Nephron progenitor cell (in vitro differentiated cells): ENCODE measurements at regions not wholly inside any gene's neighbourhood (a gene's known extent, or its start where the extent isn't known, plus 50 kb on each side); places are given as distances from the start of the nearest gene placed in this dataset.
A peak's percentile ranks its signal among the peaks of the same experiment; 100 is the strongest.

Experiments used
- DNase-seq: peaks from one replicate; pipeline ENCODE4 v3.0.0; 2021
- H3K27ac Mint-ChIP-seq: 2 replicates; pipeline ENCODE4 v1.8.0; 2021; ENCODE audit warnings: mild to moderate bottlenecking, moderate library complexity, mixed read lengths
- H3K27me3 Mint-ChIP-seq: 2 replicates; pipeline ENCODE4 v1.8.0; 2021; ENCODE audit warnings: mild to moderate bottlenecking, low read depth, mixed read lengths; ENCODE audit not compliant: poor library complexity
- H3K36me3 Mint-ChIP-seq: 2 replicates; pipeline ENCODE4 v1.8.0; 2021; ENCODE audit warnings: low read depth, mixed read lengths
- H3K4me1 Mint-ChIP-seq: 2 replicates; pipeline ENCODE4 v1.8.0; 2021; ENCODE audit warnings: mixed read lengths
- H3K4me3 Mint-ChIP-seq: 2 replicates; pipeline ENCODE4 v1.8.0; 2021; ENCODE audit warnings: mild to moderate bottlenecking, moderate library complexity, mixed read lengths
- H3K9me3 Mint-ChIP-seq: 2 replicates; pipeline ENCODE4 v1.8.0; 2021; ENCODE audit warnings: mild to moderate bottlenecking, moderate library complexity, mixed read lengths
- CTCF ChIP-seq: fragments of 200-600 bp; sonication (generic); IDR thresholded peaks from 2 replicates; pipeline ENCODE4 v1.5.0; 2021; ENCODE audit warnings: antibody characterized with exemption

DNA sequence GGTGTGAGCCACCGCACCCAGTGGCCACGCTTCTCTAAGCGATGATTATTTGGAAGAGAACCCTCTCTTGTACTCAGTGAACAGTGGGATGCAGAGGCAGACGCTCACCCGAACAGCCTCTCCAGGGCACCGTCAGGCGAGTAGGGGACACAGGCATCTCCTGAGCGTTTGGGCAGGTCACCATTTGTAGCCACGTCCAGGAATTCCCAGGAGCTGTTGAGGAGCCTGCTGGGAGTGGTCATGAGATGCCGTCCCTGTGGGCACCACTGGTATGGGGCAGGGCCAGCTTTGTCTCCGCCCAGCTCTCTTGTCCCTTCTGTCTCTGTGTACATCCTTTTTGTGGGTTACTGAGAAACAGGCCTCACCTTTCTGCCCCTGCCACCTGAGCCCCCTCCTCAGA lies 81.3 kb upstream of the ZNF469 start:
- no peak for DNase-seq
- no peaks in the 10 kb centered on the region for H3K36me3 Mint-ChIP-seq
- H3K4me1 Mint-ChIP-seq, result peaks cover 23% of the 10 kb centered on the region
- H3K27me3 Mint-ChIP-seq, result peaks cover 23% of the 10 kb centered on the region
- no peak for TF ChIP-seq CTCF
- H3K27ac Mint-ChIP-seq, result no peak overlapping the region
- H3K9me3 Mint-ChIP-seq, result peaks cover 23% of the 10 kb centered on the region
- H3K4me3 Mint-ChIP-seq, result no peak overlapping the region

DNA sequence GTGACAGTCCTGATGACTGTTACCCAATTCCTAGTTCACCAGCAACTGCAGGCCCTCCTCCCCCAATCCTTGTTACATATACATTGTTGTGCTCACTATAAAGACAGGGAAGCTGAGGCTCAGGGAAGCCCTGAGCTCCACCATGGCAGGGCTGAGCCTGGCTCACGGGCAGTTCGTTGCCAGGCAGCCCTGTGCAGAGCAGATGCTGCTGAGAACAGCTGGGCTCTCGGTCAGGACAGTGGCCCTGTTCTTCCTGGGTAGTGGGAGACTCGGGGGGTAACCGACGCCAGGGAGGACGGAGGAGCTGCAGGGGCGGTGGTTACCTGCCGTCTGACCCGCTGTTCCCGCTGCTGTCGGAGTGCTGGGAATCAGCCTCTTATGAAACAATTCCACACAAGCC lies 80.9 kb upstream of the ZNF469 start:
- peaks cover 23% of the 10 kb centered on the region for H3K4me1 Mint-ChIP-seq
- H3K9me3 Mint-ChIP-seq, result peaks cover 23% of the 10 kb centered on the region
- DNase-seq, result no peak
- no peaks in the 10 kb centered on the region for H3K36me3 Mint-ChIP-seq
- no peak overlapping the region for H3K4me3 Mint-ChIP-seq
- peak overlapping the region; percentile 90 for H3K27ac Mint-ChIP-seq
- no peak for TF ChIP-seq CTCF
- peaks cover 23% of the 10 kb centered on the region for H3K27me3 Mint-ChIP-seq

DNA sequence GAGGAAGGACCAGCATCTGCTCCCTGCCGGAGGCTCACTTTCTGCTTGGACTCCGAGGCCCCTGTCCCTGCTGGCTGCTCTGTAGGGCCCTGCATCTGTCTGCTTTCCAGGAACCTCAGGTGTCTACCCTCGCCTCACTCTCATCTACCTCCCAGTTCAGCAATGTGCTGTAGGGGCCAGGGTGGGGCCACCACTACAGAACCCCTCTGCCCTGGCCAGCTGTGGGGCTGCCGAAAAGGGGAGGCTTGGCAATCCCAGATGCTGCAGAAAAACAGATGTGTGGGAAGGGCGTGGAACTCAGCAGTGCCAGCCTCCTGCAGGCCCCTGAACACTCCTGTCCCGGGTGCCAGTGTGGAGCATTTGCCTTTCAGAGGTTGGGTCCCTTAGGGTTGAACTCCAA lies 80.1 kb upstream of the ZNF469 start:
- Mint-ChIP-seq H3K4me3 (no peak overlapping the region), H3K4me1 (peaks cover 23% of the 10 kb centered on the region), H3K9me3 (peaks cover 28% of the 10 kb centered on the region), H3K27me3 (peaks cover 23% of the 10 kb centered on the region), H3K27ac (no peak overlapping the region), H3K36me3 (no peaks in the 10 kb centered on the region)
- no peak for DNase-seq
- no peak for TF ChIP-seq CTCF

DNA sequence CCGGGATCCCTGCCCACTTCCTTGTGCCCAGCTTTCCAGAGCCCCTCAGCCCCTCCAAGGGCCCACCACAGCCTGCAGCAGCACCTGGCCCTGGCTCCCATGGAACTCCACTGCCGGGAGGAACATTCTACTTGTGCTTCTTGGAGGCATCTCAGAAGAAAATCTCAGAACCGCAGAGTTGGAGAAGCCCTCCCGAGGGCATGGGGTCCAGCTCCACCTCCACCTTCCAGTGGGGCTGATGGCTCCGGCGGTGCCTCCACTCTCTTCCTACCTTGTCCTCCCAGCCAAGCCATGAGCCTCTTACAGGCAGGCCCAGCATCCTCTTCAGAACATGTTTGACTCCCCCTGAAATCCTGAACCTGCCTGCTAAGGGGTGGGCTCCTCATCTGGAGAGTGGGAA lies 79.4 kb upstream of the ZNF469 start:
- no peak for DNase-seq
- peaks cover 22% of the 10 kb centered on the region for H3K4me1 Mint-ChIP-seq
- no peak overlapping the region for H3K27ac Mint-ChIP-seq
- no peak overlapping the region for H3K4me3 Mint-ChIP-seq
- H3K36me3 Mint-ChIP-seq, result no peaks in the 10 kb centered on the region
- H3K9me3 Mint-ChIP-seq, result peaks cover 35% of the 10 kb centered on the region
- no peak for TF ChIP-seq CTCF
- H3K27me3 Mint-ChIP-seq, result peaks cover 22% of the 10 kb centered on the region

DNA sequence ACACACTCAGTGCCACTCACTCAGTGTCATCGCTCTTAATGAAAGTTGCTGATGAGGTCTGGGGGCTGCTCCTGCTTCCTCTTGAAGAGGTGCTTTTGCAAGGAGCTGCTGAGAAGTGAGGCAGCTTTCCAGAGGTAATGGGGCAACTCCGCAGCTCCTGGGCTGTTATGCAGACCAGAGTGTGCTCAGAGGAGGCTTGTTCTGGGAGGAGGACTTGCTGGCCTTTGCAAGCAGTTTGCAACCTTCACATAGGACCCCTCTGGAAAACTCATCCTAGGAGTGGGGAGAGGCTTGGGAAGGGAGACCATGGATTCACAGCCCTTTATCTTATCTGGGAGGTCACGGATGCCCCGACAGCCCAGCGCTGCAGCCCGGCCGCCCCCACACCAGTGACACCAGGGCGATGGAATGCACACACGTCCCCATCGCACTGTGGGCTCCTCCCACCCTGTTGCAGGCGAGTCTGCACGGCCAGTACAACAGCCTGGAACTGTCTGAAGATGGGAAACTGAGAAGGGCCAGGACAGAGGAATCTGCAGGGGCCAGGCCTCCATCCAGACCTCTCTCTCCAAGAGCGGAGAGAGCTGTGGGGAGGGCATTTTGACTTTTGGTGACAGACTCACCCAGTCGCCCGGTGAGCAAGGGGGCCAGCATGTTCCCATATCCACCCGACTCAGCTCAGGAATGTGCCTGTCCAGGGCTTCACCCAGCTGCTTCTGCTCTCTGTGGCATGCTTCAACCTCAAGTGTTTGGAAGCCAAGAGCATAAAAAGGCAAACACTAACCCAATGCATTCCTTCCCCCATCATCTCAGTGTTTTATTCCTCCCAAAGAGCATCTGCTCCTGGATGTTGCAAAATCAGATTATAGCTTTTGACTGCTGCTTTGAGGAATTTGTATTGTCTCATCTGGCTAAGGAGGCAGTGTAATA lies 78.6 kb upstream of the ZNF469 start:
- peak; percentile 45 for DNase-seq
- peaks cover 42% of the 10 kb centered on the region for H3K9me3 Mint-ChIP-seq
- H3K36me3 Mint-ChIP-seq, result no peaks in the 10 kb centered on the region
- H3K27me3 Mint-ChIP-seq, result peaks cover 26% of the 10 kb centered on the region
- H3K4me1 Mint-ChIP-seq, result peaks cover 19% of the 10 kb centered on the region
- no peak overlapping the region for H3K27ac Mint-ChIP-seq
- TF ChIP-seq CTCF, result no peak
- no peak overlapping the region for H3K4me3 Mint-ChIP-seq

DNA sequence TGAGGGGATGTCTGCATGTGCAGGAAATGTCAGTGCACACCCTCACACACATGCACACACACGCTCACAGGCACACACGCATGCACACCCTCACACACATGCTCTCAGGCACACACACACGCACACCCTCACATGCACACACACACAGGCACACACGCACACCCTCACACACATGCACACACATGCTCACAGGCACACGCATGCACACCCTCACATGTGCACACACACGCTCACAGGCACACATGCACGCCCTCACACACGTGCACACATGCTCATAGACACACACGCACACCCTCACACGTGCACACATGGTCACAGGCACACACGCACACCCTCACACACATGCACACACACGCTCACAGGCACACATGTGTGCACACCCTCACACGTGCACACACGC lies 77.6 kb upstream of the ZNF469 start:
- H3K4me3 Mint-ChIP-seq, result no peak overlapping the region
- no peak overlapping the region for H3K27ac Mint-ChIP-seq
- H3K27me3 Mint-ChIP-seq, result peaks cover 27% of the 10 kb centered on the region
- H3K4me1 Mint-ChIP-seq, result peaks cover 19% of the 10 kb centered on the region
- H3K9me3 Mint-ChIP-seq, result peaks cover 43% of the 10 kb centered on the region
- H3K36me3 Mint-ChIP-seq, result no peaks in the 10 kb centered on the region
- no peak for TF ChIP-seq CTCF
- DNase-seq, result no peak
